ENCODE measurements at regions not wholly inside any gene's neighbourhood (a gene's known extent, or its start where the extent isn't known, plus 50 kb on each side); places are given as distances from the start of the nearest gene placed in this dataset.

- POLR2A ChIA-PET = no interaction called here
- BruUV-seq (replicated peaks) = no TSS peak
- H3K9me3 ChIP-seq (ENCODE audit: control insufficient read depth in 1 of 2, insufficient read depth in 1 of 2, low read depth in 1 of 2, low read length in 2 of 2) = no peaks in the 10 kb centered on the region
- TF ChIP-seq YY1 (IDR thresholded peaks at IDR 0.05; ENCODE audit: extremely low read depth, insufficient replicate concordance, low read depth, low read length) (no peak), JUND (IDR thresholded peaks at IDR 0.05) (peak; percentile 73), EZH2phosphoT487 (IDR thresholded peaks at IDR 0.05; ENCODE audit: borderline replicate concordance) (no peak), TCF7L2 (IDR thresholded peaks at IDR 0.05; ENCODE audit: borderline replicate concordance, extremely low read depth, insufficient read depth, insufficient read length) (no peak), SP1 (IDR thresholded peaks at IDR 0.05; ENCODE audit: low read depth) (peak; percentile 49; the same call in 1 of the 2 replicates), EGR1 (IDR thresholded peaks at IDR 0.05; ENCODE audit: low read depth) (no peak), SIN3A (IDR thresholded peaks at IDR 0.05; ENCODE audit: low read depth) (0 out of 2 replicates have a peak, but pooled peaks have one; percentile 46), MAX (IDR thresholded peaks at IDR 0.05) (no peak; the same call in 1 of the 2 replicates), ELF1 (IDR thresholded peaks at IDR 0.05; ENCODE audit: borderline replicate concordance, low read depth) (peak; percentile 60), POLR2A (IDR thresholded peaks at IDR 0.05; ENCODE audit: borderline replicate concordance, extremely low read depth, insufficient read depth, insufficient read length) (no peak), FOSL1 (IDR thresholded peaks at IDR 0.05; ENCODE audit: low read depth) (peak; percentile 55), CBX3 (IDR thresholded peaks at IDR 0.05; ENCODE audit: low read depth) (peak; percentile 77), SRF (IDR thresholded peaks at IDR 0.05; ENCODE audit: low read depth) (0 out of 2 replicates have a peak, but pooled peaks have one; percentile 25), CEBPB (IDR thresholded peaks at IDR 0.05; ENCODE audit: low read depth) (peak; percentile 70), ATF3 (IDR thresholded peaks at IDR 0.05) (no peak)
- H3K27ac ChIP-seq (ENCODE audit: low read depth, low read length) = peak overlapping the region; percentile 52
- no peaks in the 10 kb centered on the region for H4K20me1 ChIP-seq (ENCODE audit: insufficient read depth)
- intact Hi-C loops (cut with micrococcal nuclease) = no loop called here
- CTCF ChIA-PET = no interaction called here
- peak overlapping the region; percentile 88 for H2AFZ ChIP-seq (ENCODE audit: low read depth, low read length, poor library complexity, severe bottlenecking)
- no peaks in the 10 kb centered on the region for H3K79me2 ChIP-seq (ENCODE audit: insufficient read depth, low read length)
- H3K4me3 ChIP-seq (replicated peaks in 1 of 2; ENCODE audit: low read depth in 1 of 2, low read length in 2 of 2) = peak overlapping the region; percentile 52 to 65
- no peaks in the 10 kb centered on the region for H3K36me3 ChIP-seq (ENCODE audit: control insufficient read depth in 1 of 2, insufficient read depth in 2 of 2, low read length in 2 of 2)
- peak overlapping the region; percentile 93 for H3K4me2 ChIP-seq (ENCODE audit: low read length)
- H3K9ac ChIP-seq (ENCODE audit: low read length) = peak overlapping the region; percentile 72
- DNase-seq (ENCODE audit: low read depth, low spot score) (peak; percentile 87), ATAC-seq (peak; percentile 83)
- no peaks in the 10 kb centered on the region for H3K9me2 ChIP-seq (ENCODE audit: insufficient read depth)
- no peaks in the 10 kb centered on the region for H3K27me3 ChIP-seq (ENCODE audit: insufficient read depth, low read length)
- peaks cover 18 to 29% of the 10 kb centered on the region in 2 experiments; a peak in 3 of 4 replicates for H3K4me1 ChIP-seq (ENCODE audit: control insufficient read depth in 1 of 2, insufficient read depth in 2 of 2, low read length in 2 of 2)
- RAD21 ChIA-PET (ENCODE audit: low non-redundant PET in 1 of 2, low total read pairs in 2 of 2, uncharacterized antibody in 2 of 2, unreplicated experiment in 2 of 2) = interaction anchor here in 1 of 2 experiments (0.7 kb wide), 1 partner anchor 66 kb away, joined by 3 read pairs; no protein-coding TSS in a partner anchor
Observed at GRCh38 chr4:102429553-102429952, 71.6 kb upstream of the NFKB1 start.
